T-cell (primary cell): ENCODE measurements at regions not wholly inside any gene's neighbourhood (a gene's known extent, or its start where the extent isn't known, plus 50 kb on each side); places are given as distances from the start of the nearest gene placed in this dataset.

ENCODE experiments used
- ATAC-seq, 4 experiments: fragments of 200-7000 bp in 3 of 4; fragments of 150-1000 bp in 1 of 4; cut with Tn5 transposase; replicated peaks in 1 of 4; 1 replicate in 3 of 4; 2 replicates in 1 of 4; pipeline ENCODE4 v1.10.0; 2021; ENCODE audit warnings: moderate library complexity in 3 of 4, mild to moderate bottlenecking in 2 of 4, moderate number of reproducible peaks in 1 of 4
- CTCF ChIA-PET, 2 donors: fragments of 300-600 bp; sonication (Branson Sonifier 250); formaldehyde crosslinking; loops; one replicate each; lab custom pipeline; 2022; ENCODE audit warnings: antibody characterized with exemption in 2 of 2; lab: Charles Lee
- POLR2A ChIA-PET, 2 donors: fragments of 300-600 bp; sonication (Branson Sonifier 250); formaldehyde crosslinking; loops; one replicate each; lab custom pipeline; 2022; ENCODE audit warnings: antibody characterized with exemption in 2 of 2; lab: Charles Lee
- DNase-seq, 35 experiments: peaks; one replicate each; pipeline versions ENCODE4 v3.0.0 to v3.0.0-alpha.2; 2013 to 2023
- H3K27ac ChIP-seq: one replicate; pipeline ENCODE4 v1.5.1; 2013; ENCODE audit warnings: low read length
- H3K27me3 ChIP-seq, 2 experiments: replicated peaks in 1 of 2; 1 replicate in 1 of 2; 2 replicates in 1 of 2; pipeline versions ENCODE4 v1.6.1 to v1.7.0; 2013; ENCODE audit warnings: low read length in 1 of 2, mixed read lengths in 1 of 2; ENCODE audit not compliant: control insufficient read depth in 2 of 2, insufficient read depth in 2 of 2; ENCODE audit errors: extremely low read depth in 1 of 2
- H3K36me3 ChIP-seq, 2 donors: 1 replicate in 1 of 2; 2 replicates in 1 of 2; pipeline versions ENCODE4 v1.6.1 to v1.7.0; 2013; ENCODE audit warnings: low read length in 1 of 2; ENCODE audit not compliant: control insufficient read depth in 2 of 2, insufficient read depth in 1 of 2; ENCODE audit errors: extremely low read depth in 1 of 2
- H3K4me1 ChIP-seq, 2 experiments: 1 replicate in 1 of 2; 2 replicates in 1 of 2; pipeline versions ENCODE4 v1.6.1 to v1.7.0; 2013; ENCODE audit warnings: low read length in 2 of 2, mixed read lengths in 1 of 2; ENCODE audit not compliant: insufficient read depth in 2 of 2, control insufficient read depth in 1 of 2; ENCODE audit errors: extremely low read depth in 1 of 2
- H3K4me3 ChIP-seq, 2 donors: 1 replicate in 1 of 2; 2 replicates in 1 of 2; pipeline versions ENCODE4 v1.5.1 to v1.7.0; 2013; ENCODE audit warnings: mild to moderate bottlenecking in 2 of 2, low read length in 1 of 2, moderate library complexity in 1 of 2; ENCODE audit not compliant: control insufficient read depth in 1 of 2; ENCODE audit errors: extremely low read depth in 1 of 2
- H3K9me3 ChIP-seq: 2 replicates; pipeline ENCODE4 v1.7.0; 2013
- H3K27ac Mint-ChIP-seq, 2 donors: one replicate each; pipeline ENCODE4 v1.8.0; 2020 to 2021; ENCODE audit warnings: mild to moderate bottlenecking in 2 of 2, mixed read lengths in 2 of 2
- H3K27me3 Mint-ChIP-seq, 2 donors: one replicate each; pipeline ENCODE4 v1.8.0; 2021 to 2022; ENCODE audit warnings: mixed read lengths in 2 of 2
- H3K36me3 Mint-ChIP-seq: one replicate; pipeline ENCODE4 v1.8.0; 2021; ENCODE audit warnings: mixed read lengths
- H3K4me1 Mint-ChIP-seq, 3 donors: one replicate each; pipeline ENCODE4 v1.8.0; 2020 to 2022; ENCODE audit warnings: mixed read lengths in 3 of 3, mild to moderate bottlenecking in 1 of 3
- H3K4me3 Mint-ChIP-seq, 3 donors: one replicate each; pipeline ENCODE4 v1.8.0; 2020 to 2022; ENCODE audit warnings: mild to moderate bottlenecking in 3 of 3, mixed read lengths in 3 of 3, moderate library complexity in 3 of 3
- H3K9me3 Mint-ChIP-seq, 3 donors: one replicate each; pipeline ENCODE4 v1.8.0; 2020 to 2022; ENCODE audit warnings: mixed read lengths in 3 of 3
- WGBS: methylation state at CpG from one replicate; pipeline ENCODE4 v1.1.5; 2013; ENCODE audit warnings: missing lambda C conversion rate; ENCODE audit not compliant: insufficient coverage; 5-methylcytosine and 5-hydroxymethylcytosine counted together

DNA sequence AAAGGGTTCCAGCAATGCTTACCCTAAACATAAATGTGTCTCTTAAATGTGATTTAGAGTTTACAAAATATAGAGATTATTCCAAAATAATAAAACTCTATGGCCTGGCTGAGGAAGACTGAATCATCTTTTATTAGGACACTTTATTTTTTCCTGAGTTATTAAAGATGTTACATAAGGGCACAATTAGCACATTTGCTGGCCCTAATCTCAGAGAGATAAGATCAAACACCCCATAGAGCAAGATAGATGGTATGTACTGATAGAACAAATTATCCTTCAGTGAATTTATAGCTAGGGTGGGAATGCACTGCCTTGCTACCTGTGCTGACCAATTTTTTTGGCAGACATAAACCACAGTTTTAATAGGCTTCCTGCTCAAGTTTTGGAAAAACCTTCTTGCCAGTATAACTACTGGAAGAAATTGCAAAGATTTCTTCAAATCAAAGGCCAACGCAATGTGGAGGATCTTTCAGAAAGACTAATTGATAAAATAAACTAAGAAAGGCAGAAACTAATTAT, 367.1 kb upstream of the MPDZ start:
- CTCF ChIA-PET: no interaction called here
- Histone ChIP-seq H3K27me3 (no peaks in the 10 kb centered on the region), H3K36me3 (no peaks in the 10 kb centered on the region), H3K27ac (no peak overlapping the region), H3K9me3 (no peaks in the 10 kb centered on the region), H3K4me1 (no peaks in the 10 kb centered on the region), H3K4me3 (no peak overlapping the region)
- H3K27ac Mint-ChIP-seq: no peak overlapping the region
- DNase-seq (no peak), ATAC-seq (no peak)
- no peaks in the 10 kb centered on the region for H3K4me1 Mint-ChIP-seq
- POLR2A ChIA-PET: no interaction called here
- no peaks in the 10 kb centered on the region for H3K27me3 Mint-ChIP-seq
- H3K4me3 Mint-ChIP-seq: no peak overlapping the region
- peaks cover 0 to 18% (median 10%) of the 10 kb centered on the region in 3 donors for H3K9me3 Mint-ChIP-seq
- no peaks in the 10 kb centered on the region for H3K36me3 Mint-ChIP-seq
- no CpG with 5 or more reads among the region's 1 CpG for WGBS

GRCh38 chr9:13645557-13645956, 366.1 kb upstream of the MPDZ start:
- no peaks in the 10 kb centered on the region for H3K36me3 Mint-ChIP-seq
- Histone ChIP-seq H3K27me3 (no peaks in the 10 kb centered on the region), H3K9me3 (no peaks in the 10 kb centered on the region), H3K27ac (no peak overlapping the region), H3K4me3 (no peak overlapping the region), H3K36me3 (no peaks in the 10 kb centered on the region), H3K4me1 (no peaks in the 10 kb centered on the region)
- ChIA-PET POLR2A (no interaction called here), CTCF (interaction anchor here in 1 of 2 donors (0.6 kb wide), 1 partner anchor 14 kb away, joined by 3 read pairs; no protein-coding TSS in a partner anchor)
- WGBS: no CpG with 5 or more reads among the region's 1 CpG
- H3K4me1 Mint-ChIP-seq: no peaks in the 10 kb centered on the region
- DNase-seq (no peak), ATAC-seq (no peak)
- H3K27me3 Mint-ChIP-seq: no peaks in the 10 kb centered on the region
- peaks cover 0 to 20% (median 8%) of the 10 kb centered on the region in 3 donors for H3K9me3 Mint-ChIP-seq
- H3K27ac Mint-ChIP-seq: no peak overlapping the region
- no peak overlapping the region for H3K4me3 Mint-ChIP-seq

DNA sequence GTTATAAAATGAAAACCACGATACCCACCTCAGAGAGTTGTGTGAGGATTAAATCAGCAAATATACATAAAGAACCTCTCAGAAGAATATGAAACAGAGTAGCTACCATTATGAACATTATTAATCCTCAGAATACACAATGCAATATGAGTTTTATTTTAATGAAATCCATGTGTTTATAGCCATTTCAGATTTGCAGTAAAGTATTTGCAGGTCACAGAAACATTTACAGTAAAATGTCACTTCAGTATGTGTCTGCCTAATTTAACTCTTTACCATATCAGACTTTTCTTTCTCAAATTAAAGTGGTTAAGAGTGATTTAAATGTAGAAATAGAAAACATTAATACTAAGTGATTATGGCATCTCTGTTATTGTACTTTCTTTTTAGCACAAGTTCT, 365.2 kb upstream of the MPDZ start:
- H3K27ac ChIP-seq: no peak overlapping the region
- H3K4me3 ChIP-seq: no peak overlapping the region
- no peaks in the 10 kb centered on the region for H3K27me3 ChIP-seq
- Mint-ChIP-seq H3K4me1 (no peaks in the 10 kb centered on the region), H3K27ac (no peak overlapping the region), H3K9me3 (peaks cover 0 to 23% (median 10%) of the 10 kb centered on the region in 3 donors), H3K4me3 (no peak overlapping the region), H3K27me3 (no peaks in the 10 kb centered on the region), H3K36me3 (no peaks in the 10 kb centered on the region)
- POLR2A ChIA-PET: no interaction called here
- DNase-seq (no peak), ATAC-seq (no peak)
- H3K9me3 ChIP-seq: no peaks in the 10 kb centered on the region
- H3K4me1 ChIP-seq: no peaks in the 10 kb centered on the region
- H3K36me3 ChIP-seq: no peaks in the 10 kb centered on the region
- WGBS: 40% methylated on average over 1 of the region's 1 CpG
- CTCF ChIA-PET: no interaction called here

- WGBS: no CpG with 5 or more reads among the region's 2 CpGs
- Mint-ChIP-seq H3K27me3 (no peaks in the 10 kb centered on the region), H3K27ac (no peak overlapping the region), H3K4me1 (no peaks in the 10 kb centered on the region), H3K4me3 (no peak overlapping the region), H3K9me3 (peaks cover 7 to 22% (median 9%) of the 10 kb centered on the region in 3 donors), H3K36me3 (no peaks in the 10 kb centered on the region)
- H3K27ac ChIP-seq: no peak overlapping the region
- H3K4me1 ChIP-seq: no peaks in the 10 kb centered on the region
- H3K9me3 ChIP-seq: no peaks in the 10 kb centered on the region
- no peaks in the 10 kb centered on the region for H3K27me3 ChIP-seq
- no peak for ATAC-seq
- H3K36me3 ChIP-seq: no peaks in the 10 kb centered on the region
- POLR2A ChIA-PET: interaction anchor here in 1 of 2 donors (0.6 kb wide), 1 partner anchor 401 kb away, joined by 3 read pairs; no protein-coding TSS in a partner anchor
- CTCF ChIA-PET: no interaction called here
- DNase-seq: no peak
- H3K4me3 ChIP-seq: no peak overlapping the region
Observed at GRCh38 chr9:13642646-13643045, 363.2 kb upstream of the MPDZ start.

- POLR2A ChIA-PET: no interaction called here
- H3K4me3 Mint-ChIP-seq: no peak overlapping the region
- peaks cover 17 to 33% (median 29%) of the 10 kb centered on the region in 3 donors for H3K9me3 Mint-ChIP-seq
- WGBS: no CpG with 5 or more reads among the region's 4 CpGs
- no peaks in the 10 kb centered on the region for H3K9me3 ChIP-seq
- no peak for ATAC-seq
- H3K36me3 ChIP-seq: no peaks in the 10 kb centered on the region
- no peaks in the 10 kb centered on the region for H3K27me3 Mint-ChIP-seq
- DNase-seq: no peak
- no peaks in the 10 kb centered on the region for H3K27me3 ChIP-seq
- H3K4me1 Mint-ChIP-seq: no peaks in the 10 kb centered on the region
- no peak overlapping the region for H3K27ac Mint-ChIP-seq
- H3K4me1 ChIP-seq: no peaks in the 10 kb centered on the region
- CTCF ChIA-PET: no interaction called here
- no peak overlapping the region for H3K4me3 ChIP-seq
- no peaks in the 10 kb centered on the region for H3K36me3 Mint-ChIP-seq
- no peak overlapping the region for H3K27ac ChIP-seq
Observed at GRCh38 chr9:13629067-13629466, 349.6 kb upstream of the MPDZ start.

GRCh38 chr9:13628526-13628925, 349.0 kb upstream of the MPDZ start:
- no peaks in the 10 kb centered on the region for H3K36me3 ChIP-seq
- H3K9me3 ChIP-seq: no peaks in the 10 kb centered on the region
- WGBS: no CpG with 5 or more reads among the region's 1 CpG
- H3K4me3 ChIP-seq: no peak overlapping the region
- Mint-ChIP-seq H3K27ac (no peak overlapping the region), H3K27me3 (no peaks in the 10 kb centered on the region), H3K4me1 (no peaks in the 10 kb centered on the region), H3K36me3 (no peaks in the 10 kb centered on the region), H3K9me3 (peaks cover 13 to 28% (median 26%) of the 10 kb centered on the region in 3 donors), H3K4me3 (no peak overlapping the region)
- H3K27ac ChIP-seq: no peak overlapping the region
- POLR2A ChIA-PET: no interaction called here
- DNase-seq: no peak
- CTCF ChIA-PET: no interaction called here
- ATAC-seq: no peak
- H3K4me1 ChIP-seq: no peaks in the 10 kb centered on the region
- no peaks in the 10 kb centered on the region for H3K27me3 ChIP-seq

DNA sequence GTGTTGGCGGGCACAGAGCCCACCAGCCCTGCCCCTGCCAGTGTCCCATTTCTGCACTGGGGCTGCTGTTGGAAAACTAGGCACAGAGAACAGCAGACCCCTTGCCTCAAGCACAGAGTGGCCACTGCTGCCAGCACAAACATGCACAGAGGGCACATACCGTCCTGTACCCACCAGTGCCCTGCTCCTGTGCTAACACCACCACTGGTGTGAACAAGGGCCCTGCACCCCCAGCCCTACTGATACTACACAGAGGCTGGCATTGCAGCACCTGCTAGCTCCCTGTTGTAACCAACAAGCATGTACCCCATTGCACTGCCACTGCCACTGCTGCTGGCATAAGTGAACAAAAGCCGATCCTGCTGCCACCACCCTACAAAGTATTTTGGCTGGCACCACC, 348.0 kb upstream of the MPDZ start:
- H3K4me3 ChIP-seq: no peak overlapping the region
- H3K9me3 Mint-ChIP-seq: peaks cover 10 to 27% (median 26%) of the 10 kb centered on the region in 3 donors
- POLR2A ChIA-PET: no interaction called here
- no peak overlapping the region for H3K27ac Mint-ChIP-seq
- no peaks in the 10 kb centered on the region for H3K4me1 ChIP-seq
- H3K27me3 ChIP-seq: no peaks in the 10 kb centered on the region
- H3K27ac ChIP-seq: no peak overlapping the region
- H3K4me1 Mint-ChIP-seq: no peaks in the 10 kb centered on the region
- H3K9me3 ChIP-seq: no peaks in the 10 kb centered on the region
- WGBS: 86% methylated on average over 3 of the region's 3 CpGs
- no peaks in the 10 kb centered on the region for H3K36me3 Mint-ChIP-seq
- H3K4me3 Mint-ChIP-seq: no peak overlapping the region
- no peak for DNase-seq
- ATAC-seq: no peak
- no peaks in the 10 kb centered on the region for H3K36me3 ChIP-seq
- CTCF ChIA-PET: no interaction called here
- no peaks in the 10 kb centered on the region for H3K27me3 Mint-ChIP-seq
